Vagina (tissue), 2 donors: ENCODE measurements at regions not wholly inside any gene's neighbourhood (a gene's known extent, or its start where the extent isn't known, plus 50 kb on each side); places are given as distances from the start of the nearest gene placed in this dataset.

Source experiments
- DNase-seq, 2 donors: peaks; one replicate each; pipeline ENCODE4 v3.0.0-alpha.2; 2017; ENCODE audit errors: extremely low spot score in 2 of 2
- H3K27ac ChIP-seq: fragments of 200-600 bp; sonication (generic); one replicate; pipeline ENCODE4 v1.5.1; 2019
- H3K27me3 ChIP-seq: fragments of 200-600 bp; sonication (generic); one replicate; pipeline ENCODE4 v1.5.1; 2019
- H3K36me3 ChIP-seq, 2 donors: fragments of 200-600 bp; sonication (generic); one replicate each; pipeline ENCODE4 v1.5.1; 2017 to 2019
- H3K4me1 ChIP-seq: fragments of 200-600 bp; sonication (generic); one replicate; pipeline ENCODE4 v1.5.1; 2019
- H3K4me3 ChIP-seq, 2 donors: fragments of 200-600 bp; sonication (generic); 1 replicate in 1 of 2; 2 replicates in 1 of 2; pipeline ENCODE4 v1.5.1; 2016 to 2019
- H3K9me3 ChIP-seq: fragments of 200-600 bp; sonication (generic); one replicate; pipeline ENCODE4 v1.5.1; 2019
- CTCF ChIP-seq, 3 experiments: fragments of 450-650 bp in 2 of 3; fragments of 200-600 bp in 1 of 3; sonication (generic) in 1 of 3; IDR thresholded peaks; one replicate each; pipeline ENCODE4 v1.5.1; 2017 to 2019; ENCODE audit warnings: antibody characterized with exemption in 3 of 3, mild to moderate bottlenecking in 2 of 3, moderate library complexity in 2 of 3
- POLR2A ChIP-seq, 2 donors: fragments of 450-650 bp; IDR thresholded peaks; one replicate each; pipeline ENCODE4 v1.6.1; 2017; ENCODE audit warnings: antibody characterized with exemption in 2 of 2, mild to moderate bottlenecking in 2 of 2, moderate library complexity in 2 of 2
- POLR2AphosphoS5 ChIP-seq, 2 donors: sonication (generic); formaldehyde crosslinking; IDR thresholded peaks; one replicate each; pipeline ENCODE4 v1.9.0; 2017; ENCODE audit warnings: antibody characterized with exemption in 2 of 2, mild to moderate bottlenecking in 2 of 2, low read depth in 1 of 2; ENCODE audit not compliant: insufficient read depth in 1 of 2
- intact Hi-C: fragments of 100-400 bp; cut with DNase I; formaldehyde crosslinking; loops from one replicate; pipeline ENCODE4 v1.15.1; 2023

DNA sequence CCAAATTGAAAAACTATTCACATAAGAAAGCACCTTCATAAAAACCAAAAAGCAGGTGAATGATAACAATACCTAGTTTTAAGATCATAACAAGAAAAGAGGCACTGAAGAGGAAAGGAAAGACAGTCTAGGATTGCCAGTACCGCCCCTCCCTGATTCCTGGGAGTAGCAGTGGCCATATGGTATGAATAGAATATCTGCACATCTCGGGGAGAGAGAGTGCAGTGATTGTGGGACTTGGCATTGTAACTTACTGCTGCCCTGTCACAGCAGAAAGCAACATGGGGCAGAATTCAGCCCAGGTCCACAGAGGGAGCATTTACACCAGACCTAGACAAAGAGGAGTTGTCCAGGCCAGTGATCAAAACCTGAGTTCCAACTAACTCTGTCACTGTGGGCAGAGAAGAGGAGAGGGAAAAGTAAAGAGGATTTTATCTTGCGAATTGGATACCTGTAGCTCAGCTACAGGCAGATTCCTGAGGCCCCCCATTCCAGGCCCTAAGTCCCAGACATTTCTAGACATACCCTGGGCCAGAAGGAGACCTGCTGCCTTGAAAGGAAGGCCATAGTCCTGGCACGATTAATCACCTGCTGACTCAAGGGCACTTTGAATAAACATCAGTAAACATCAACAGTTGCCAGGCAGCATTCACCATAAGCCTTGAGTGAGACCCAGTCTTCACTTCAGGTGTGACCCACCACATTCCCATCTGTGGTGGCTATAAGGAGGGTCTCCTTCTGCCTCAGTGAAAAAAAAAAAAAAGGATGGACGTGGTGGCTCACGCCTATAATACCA lies 397.5 kb downstream of the TGFB2 start:
- intact Hi-C loops = no loop called here
- no peaks in the 10 kb centered on the region for H3K9me3 ChIP-seq

GRCh38 chr1:218743861-218744505 lies 398.8 kb downstream of the TGFB2 start:
- DNase-seq = no peak
- Histone ChIP-seq H3K36me3 (no peaks in the 10 kb centered on the region), H3K4me3 (no peak overlapping the region), H3K9me3 (no peaks in the 10 kb centered on the region), H3K4me1 (no peaks in the 10 kb centered on the region), H3K27ac (no peak overlapping the region), H3K27me3 (no peaks in the 10 kb centered on the region)
- intact Hi-C loops = no loop called here
- TF ChIP-seq CTCF (IDR thresholded peaks at IDR 0.05) = no peak
- no peak for TF ChIP-seq POLR2A (IDR thresholded peaks at IDR 0.05)
- no peak for TF ChIP-seq POLR2AphosphoS5 (IDR thresholded peaks at IDR 0.05; ENCODE audit: insufficient read depth in 1 of 2, low read depth in 1 of 2)

More for the DNA sequence above, 397.5 kb downstream of the TGFB2 start:
- Histone ChIP-seq H3K4me3 (no peak overlapping the region), H3K4me1 (no peaks in the 10 kb centered on the region), H3K27ac (no peak overlapping the region), H3K36me3 (no peaks in the 10 kb centered on the region), H3K27me3 (no peaks in the 10 kb centered on the region)
- TF ChIP-seq POLR2A (IDR thresholded peaks at IDR 0.05) = no peak
- TF ChIP-seq CTCF (IDR thresholded peaks at IDR 0.05) = no peak
- no peak for TF ChIP-seq POLR2AphosphoS5 (IDR thresholded peaks at IDR 0.05; ENCODE audit: insufficient read depth in 1 of 2, low read depth in 1 of 2)
- DNase-seq = no peak

- intact Hi-C loops = no loop called here
- no peak for TF ChIP-seq CTCF (IDR thresholded peaks at IDR 0.05)
- no peak for TF ChIP-seq POLR2AphosphoS5 (IDR thresholded peaks at IDR 0.05; ENCODE audit: insufficient read depth in 1 of 2, low read depth in 1 of 2)
- TF ChIP-seq POLR2A (IDR thresholded peaks at IDR 0.05) = no peak
- H3K36me3 ChIP-seq = no peaks in the 10 kb centered on the region
- DNase-seq = no peak
- no peaks in the 10 kb centered on the region for H3K9me3 ChIP-seq
- no peaks in the 10 kb centered on the region for H3K27me3 ChIP-seq
- no peaks in the 10 kb centered on the region for H3K4me1 ChIP-seq
- H3K4me3 ChIP-seq = no peak overlapping the region
- no peak overlapping the region for H3K27ac ChIP-seq
These were observed 402.9 kb downstream of the TGFB2 start for GRCh38 chr1:218748071-218748470.

GRCh38 chr1:218750216-218750970 lies 405.3 kb downstream of the TGFB2 start:
- no peaks in the 10 kb centered on the region for H3K9me3 ChIP-seq
- DNase-seq = no peak

More at GRCh38 chr1:218750216-218750970, 405.3 kb downstream of the TGFB2 start:
- no peak overlapping the region for H3K27ac ChIP-seq
- intact Hi-C loops = no loop called here
- no peaks in the 10 kb centered on the region for H3K4me1 ChIP-seq
- H3K4me3 ChIP-seq = no peak overlapping the region
- no peak for TF ChIP-seq CTCF (IDR thresholded peaks at IDR 0.05)
- TF ChIP-seq POLR2AphosphoS5 (IDR thresholded peaks at IDR 0.05; ENCODE audit: insufficient read depth in 1 of 2, low read depth in 1 of 2) = no peak
- TF ChIP-seq POLR2A (IDR thresholded peaks at IDR 0.05) = no peak
- no peaks in the 10 kb centered on the region for H3K36me3 ChIP-seq
- H3K27me3 ChIP-seq = no peaks in the 10 kb centered on the region
